ENCODE measurements at regions not wholly inside any gene's neighbourhood (a gene's known extent, or its start where the extent isn't known, plus 50 kb on each side); places are given as distances from the start of the nearest gene placed in this dataset.
A peak's percentile ranks its signal among the peaks of the same experiment; 100 is the strongest.

DNA sequence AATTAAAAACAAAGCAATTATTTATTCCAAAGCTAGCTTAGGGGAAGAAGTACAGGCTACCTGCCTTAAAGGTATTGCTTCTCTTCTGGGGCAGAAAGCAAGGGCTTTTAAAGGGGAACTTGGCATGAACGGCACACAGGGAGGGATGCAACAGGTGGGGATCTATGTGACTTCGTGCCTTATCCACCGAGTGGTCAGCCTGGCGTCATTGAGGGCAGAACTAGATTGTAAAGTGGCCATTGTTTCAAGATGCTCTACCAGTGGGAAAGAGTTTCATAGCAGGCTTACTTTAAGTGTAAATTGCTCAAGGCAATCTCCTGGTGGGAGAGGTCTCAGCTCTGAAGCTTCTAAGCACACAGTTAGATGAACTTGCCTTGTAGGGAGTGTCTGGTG is 360.4 kb downstream of the ATP23 start:
- Mint-ChIP-seq H3K27me3 (peaks cover 4% of the 10 kb centered on the region), H3K9me3 (ENCODE audit: insufficient read depth) (no peaks in the 10 kb centered on the region), H3K4me1 (no peaks in the 10 kb centered on the region), H3K4me3 (no peak overlapping the region), H3K27ac (no peak overlapping the region)
- H3K4me3 ChIP-seq (ENCODE audit: control extremely low read depth in 1 of 5, extremely low read depth in 1 of 5, insufficient read depth in 1 of 5, low read depth in 2 of 5, low read length in 4 of 5) = no peak overlapping the region
- no peaks in the 10 kb centered on the region for H3K79me2 ChIP-seq (ENCODE audit: control insufficient read depth, insufficient read depth, low read length)
- no peak overlapping the region for H2AFZ ChIP-seq (ENCODE audit: insufficient read depth, low read depth, low read length, poor library complexity, severe bottlenecking)
- CTCF ChIA-PET = no interaction called here
- no peak overlapping the region for H3K27ac ChIP-seq (ENCODE audit: low read length in 2 of 2)
- H3K4me2 ChIP-seq (replicated peaks; ENCODE audit: low read depth, low read length, poor library complexity, severe bottlenecking) = no peak overlapping the region
- no peaks in the 10 kb centered on the region for H3K27me3 ChIP-seq (replicated peaks in 1 of 4; ENCODE audit: control extremely low read depth in 1 of 4, control insufficient read depth in 3 of 4, insufficient read depth in 4 of 4, low read length in 3 of 4)
- H3K9ac ChIP-seq (ENCODE audit: low read length) = no peak overlapping the region
- no peak for TF ChIP-seq CTCF (IDR thresholded peaks at IDR 0.05)
- no peak for TF ChIP-seq EZH2 (IDR thresholded peaks at IDR 0.05; ENCODE audit: borderline replicate concordance, insufficient read depth, low read depth, low read length, poor library complexity, severe bottlenecking)
- 93% methylated on average over 4 of the region's 4 CpGs for WGBS (ENCODE audit: insufficient coverage)
- intact Hi-C loops (cut with micrococcal nuclease) = loop anchor here (5.0 kb wide), 1 partner anchor 124 kb away; no protein-coding TSS in a partner anchor
- DNase-seq (no peak), ATAC-seq (ENCODE audit: low read depth) (no peak)
- no peaks in the 10 kb centered on the region for H3K9me3 ChIP-seq (ENCODE audit: control extremely low read depth in 1 of 3, control insufficient read depth in 2 of 3, insufficient read depth in 1 of 3, low read length in 2 of 3)
- POLR2A ChIA-PET = no interaction called here
- H4K20me1 ChIP-seq (ENCODE audit: control insufficient read depth, insufficient read depth, low read length, poor library complexity, severe bottlenecking) = no peaks in the 10 kb centered on the region
- H3K36me3 ChIP-seq (replicated peaks in 1 of 2; ENCODE audit: control extremely low read depth in 1 of 2, control insufficient read depth in 1 of 2, extremely low read depth in 1 of 2, insufficient read depth in 2 of 2, low read length in 1 of 2) = no peaks in the 10 kb centered on the region
- H3K4me1 ChIP-seq (ENCODE audit: control insufficient read depth in 2 of 2, insufficient read depth in 2 of 2, low read length in 2 of 2) = no peaks in the 10 kb centered on the region

GRCh38 chr12:58302487-58303011 is 361.2 kb downstream of the ATP23 start:
- H3K9ac ChIP-seq (ENCODE audit: low read length) = no peak overlapping the region
- no peaks in the 10 kb centered on the region for H3K79me2 ChIP-seq (ENCODE audit: control insufficient read depth, insufficient read depth, low read length)
- DNase-seq (no peak), ATAC-seq (ENCODE audit: low read depth) (no peak)
- H3K27me3 ChIP-seq (replicated peaks in 1 of 4; ENCODE audit: control extremely low read depth in 1 of 4, control insufficient read depth in 3 of 4, insufficient read depth in 4 of 4, low read length in 3 of 4) = no peaks in the 10 kb centered on the region
- H3K4me3 Mint-ChIP-seq = no peak overlapping the region
- no peak overlapping the region for H3K4me2 ChIP-seq (replicated peaks; ENCODE audit: low read depth, low read length, poor library complexity, severe bottlenecking)
- no peaks in the 10 kb centered on the region for H3K4me1 ChIP-seq (ENCODE audit: control insufficient read depth in 2 of 2, insufficient read depth in 2 of 2, low read length in 2 of 2)
- no peaks in the 10 kb centered on the region for H3K4me1 Mint-ChIP-seq
- no peak overlapping the region for H3K4me3 ChIP-seq (ENCODE audit: control extremely low read depth in 1 of 5, extremely low read depth in 1 of 5, insufficient read depth in 1 of 5, low read depth in 2 of 5, low read length in 4 of 5)
- no peak overlapping the region for H3K27ac Mint-ChIP-seq
- no CpG with 5 or more reads among the region's 1 CpG for WGBS (ENCODE audit: insufficient coverage)
- no peaks in the 10 kb centered on the region for H4K20me1 ChIP-seq (ENCODE audit: control insufficient read depth, insufficient read depth, low read length, poor library complexity, severe bottlenecking)
- TF ChIP-seq CTCF (IDR thresholded peaks at IDR 0.05) = no peak
- no peak for TF ChIP-seq EZH2 (IDR thresholded peaks at IDR 0.05; ENCODE audit: borderline replicate concordance, insufficient read depth, low read depth, low read length, poor library complexity, severe bottlenecking)
- no peaks in the 10 kb centered on the region for H3K9me3 ChIP-seq (ENCODE audit: control extremely low read depth in 1 of 3, control insufficient read depth in 2 of 3, insufficient read depth in 1 of 3, low read length in 2 of 3)
- H3K27ac ChIP-seq (ENCODE audit: low read length in 2 of 2) = no peak overlapping the region
- ChIA-PET POLR2A (no interaction called here), CTCF (no interaction called here)
- no peaks in the 10 kb centered on the region for H3K36me3 ChIP-seq (replicated peaks in 1 of 2; ENCODE audit: control extremely low read depth in 1 of 2, control insufficient read depth in 1 of 2, extremely low read depth in 1 of 2, insufficient read depth in 2 of 2, low read length in 1 of 2)
- peaks cover 4% of the 10 kb centered on the region for H3K27me3 Mint-ChIP-seq
- peak overlapping the region; percentile 6 for H2AFZ ChIP-seq (ENCODE audit: insufficient read depth, low read depth, low read length, poor library complexity, severe bottlenecking)
- no peaks in the 10 kb centered on the region for H3K9me3 Mint-ChIP-seq (ENCODE audit: insufficient read depth)
- intact Hi-C loops (cut with micrococcal nuclease) = loop anchor here (5.0 kb wide), 1 partner anchor 125 kb away; no protein-coding TSS in a partner anchor

All from B cell (primary cell).